Astrocyte of the spinal cord (primary cell): ENCODE measurements at regions not wholly inside any gene's neighbourhood (a gene's known extent, or its start where the extent isn't known, plus 50 kb on each side); places are given as distances from the start of the nearest gene placed in this dataset.

Experiments used
- DNase-seq: peaks from one replicate; pipeline ENCODE4 v3.0.0; 2011; ENCODE audit warnings: low read depth, low spot score
- H3K4me3 ChIP-seq: 2 replicates; pipeline ENCODE4 v1.5.1; 2011; ENCODE audit warnings: low read depth, mild to moderate bottlenecking, low read length, moderate library complexity
- in situ Hi-C: cut with HindIII; loops from 2 replicates; pipeline ENCODE4 v1.10.0; 2017; ENCODE audit warnings: low sequenced_read_pairs
- TF ChIP-seq, protein P1 (sequence below): IDR thresholded peaks from 2 replicates; pipeline ENCODE4 v1.5.1; 2012; ENCODE audit warnings: low read depth, mild to moderate bottlenecking, low read length, inconsistent platforms

DNA sequence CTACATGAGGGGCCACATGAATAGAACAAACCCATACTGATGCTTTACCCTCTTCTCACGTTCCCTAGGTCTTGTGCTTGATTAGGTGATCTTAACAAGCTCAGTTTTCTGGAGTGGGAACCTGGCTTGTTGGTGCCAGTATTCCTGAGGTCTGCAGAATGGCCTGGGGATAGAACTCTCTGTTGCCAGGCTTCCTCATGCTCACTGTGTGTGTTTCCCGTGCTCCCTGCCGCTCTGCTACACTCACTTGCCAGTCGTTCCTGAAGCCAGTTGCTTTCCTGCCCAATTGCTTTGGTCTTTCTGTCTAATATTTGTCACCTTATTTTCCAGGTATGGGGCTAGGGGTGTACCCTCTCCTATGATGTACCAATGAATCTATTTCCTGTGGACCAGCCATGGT lies 2111.5 kb upstream of the PIK3C3 start:
- no peak for DNase-seq
- in situ Hi-C loops = no loop called here
- H3K4me3 ChIP-seq = no peak overlapping the region
- TF ChIP-seq, protein P1, sequence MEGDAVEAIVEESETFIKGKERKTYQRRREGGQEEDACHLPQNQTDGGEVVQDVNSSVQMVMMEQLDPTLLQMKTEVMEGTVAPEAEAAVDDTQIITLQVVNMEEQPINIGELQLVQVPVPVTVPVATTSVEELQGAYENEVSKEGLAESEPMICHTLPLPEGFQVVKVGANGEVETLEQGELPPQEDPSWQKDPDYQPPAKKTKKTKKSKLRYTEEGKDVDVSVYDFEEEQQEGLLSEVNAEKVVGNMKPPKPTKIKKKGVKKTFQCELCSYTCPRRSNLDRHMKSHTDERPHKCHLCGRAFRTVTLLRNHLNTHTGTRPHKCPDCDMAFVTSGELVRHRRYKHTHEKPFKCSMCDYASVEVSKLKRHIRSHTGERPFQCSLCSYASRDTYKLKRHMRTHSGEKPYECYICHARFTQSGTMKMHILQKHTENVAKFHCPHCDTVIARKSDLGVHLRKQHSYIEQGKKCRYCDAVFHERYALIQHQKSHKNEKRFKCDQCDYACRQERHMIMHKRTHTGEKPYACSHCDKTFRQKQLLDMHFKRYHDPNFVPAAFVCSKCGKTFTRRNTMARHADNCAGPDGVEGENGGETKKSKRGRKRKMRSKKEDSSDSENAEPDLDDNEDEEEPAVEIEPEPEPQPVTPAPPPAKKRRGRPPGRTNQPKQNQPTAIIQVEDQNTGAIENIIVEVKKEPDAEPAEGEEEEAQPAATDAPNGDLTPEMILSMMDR = no peak

- in situ Hi-C loops = no loop called here
- H3K4me3 ChIP-seq = no peak overlapping the region
- DNase-seq = no peak
- TF ChIP-seq, protein P1 = no peak
Measured at GRCh38 chr18:39842366-39842914, 2112.6 kb upstream of the PIK3C3 start.

DNA sequence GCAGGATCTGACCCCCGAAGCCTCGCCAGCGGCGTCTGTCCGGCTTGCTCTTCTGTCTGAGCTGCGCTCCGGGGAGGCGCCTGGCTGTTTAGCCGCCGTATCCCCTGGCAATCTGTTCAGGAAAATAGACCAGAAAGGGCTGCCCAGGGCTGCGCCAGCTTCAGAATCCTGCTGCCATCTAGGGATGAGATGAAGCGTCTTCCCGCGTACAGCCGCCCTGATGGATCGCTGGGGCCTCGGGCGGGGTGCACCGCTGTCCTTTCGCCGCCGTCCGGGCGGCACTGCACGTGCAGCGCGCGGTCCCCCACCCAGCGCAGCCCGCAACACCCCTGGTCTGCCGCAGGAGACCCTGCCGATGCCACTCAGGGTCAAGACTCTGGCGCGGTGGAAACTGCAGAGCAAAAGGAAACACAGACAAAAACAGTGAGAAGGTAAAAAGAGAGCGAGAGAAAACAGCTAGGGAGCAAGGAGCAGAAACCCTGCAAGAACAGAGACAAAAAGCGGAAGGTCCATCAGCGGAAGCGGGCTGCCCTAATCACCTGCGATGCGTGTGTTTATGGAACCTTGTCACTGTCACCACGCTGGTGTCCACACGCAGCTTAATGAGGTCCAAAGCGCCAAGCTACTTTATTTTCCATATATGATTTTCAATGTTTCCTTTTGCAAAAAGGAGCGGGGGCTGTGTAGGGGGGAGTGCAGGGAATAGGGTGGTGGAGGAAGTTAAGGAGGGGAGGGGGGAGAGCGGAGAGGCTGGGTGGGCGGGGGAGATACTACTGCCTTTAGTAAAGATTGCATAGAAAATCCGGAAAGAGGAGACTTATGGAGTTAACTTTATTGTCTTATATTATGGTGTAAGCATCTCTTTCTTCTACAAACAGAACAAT lies 2113.3 kb upstream of the PIK3C3 start:
- in situ Hi-C loops = no loop called here
- DNase-seq = peak; percentile 89
- TF ChIP-seq, protein P1 = peak; percentile 63
- H3K4me3 ChIP-seq = peak overlapping the region; percentile 52

- H3K4me3 ChIP-seq = peak overlapping the region; percentile 52
- in situ Hi-C loops = no loop called here
- TF ChIP-seq, protein P1 = no peak
- no peak for DNase-seq
Measured at GRCh38 chr18:39840856-39841481, 2114.1 kb upstream of the PIK3C3 start.

GRCh38 chr18:39840406-39840805 lies 2114.6 kb upstream of the PIK3C3 start:
- no peak overlapping the region for H3K4me3 ChIP-seq
- DNase-seq = peak; percentile 91
- TF ChIP-seq, protein P1 = no peak
- in situ Hi-C loops = no loop called here

DNA sequence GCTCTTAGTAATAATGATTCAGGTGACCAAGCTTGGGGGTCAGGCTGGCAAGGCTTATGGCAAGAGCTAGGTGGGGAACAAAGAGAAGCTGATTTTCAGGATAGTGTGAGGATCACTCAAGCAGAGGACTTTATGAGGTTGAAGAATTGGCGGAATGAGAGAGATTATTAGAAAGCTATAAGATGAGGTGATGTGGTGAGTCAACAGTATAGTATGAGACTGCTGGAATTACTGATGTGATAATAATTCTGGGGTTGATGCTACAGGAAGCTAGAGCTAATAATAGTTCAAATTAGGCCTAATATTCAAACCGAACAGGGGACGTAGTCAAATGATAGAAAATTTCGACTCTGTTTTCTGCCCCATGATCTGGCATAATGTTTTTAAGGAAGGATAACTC lies 2115.3 kb upstream of the PIK3C3 start:
- peak; percentile 58 for DNase-seq
- TF ChIP-seq, protein P1 = no peak
- no peak overlapping the region for H3K4me3 ChIP-seq
- in situ Hi-C loops = no loop called here
